CD4-positive, CD25-positive, alpha-beta regulatory T cell (primary cell): ENCODE measurements at regions not wholly inside any gene's neighbourhood (a gene's known extent, or its start where the extent isn't known, plus 50 kb on each side); places are given as distances from the start of the nearest gene placed in this dataset.

Experiments used
- ATAC-seq, 2 donors: fragments of 150-1000 bp; cut with Tn5 transposase; one replicate each; pipeline ENCODE4 v1.10.0; 2021; ENCODE audit warnings: low read depth in 2 of 2, moderate number of reproducible peaks in 2 of 2, moderate library complexity in 1 of 2
- DNase-seq, 3 donors: peaks; one replicate each; pipeline versions ENCODE4 v3.0.0 to v3.0.0-alpha.2; 2012 to 2022; ENCODE audit warnings: mixed read lengths in 1 of 3
- H3K27ac ChIP-seq: one replicate; pipeline ENCODE4 v1.7.0; 2013; ENCODE audit warnings: mild to moderate bottlenecking, low read length; ENCODE audit not compliant: insufficient read depth, poor library complexity, severe bottlenecking
- H3K27me3 ChIP-seq: one replicate; pipeline ENCODE4 v1.7.0; 2013; ENCODE audit warnings: low read length; ENCODE audit not compliant: control insufficient read depth, insufficient read depth
- H3K36me3 ChIP-seq: one replicate; pipeline ENCODE4 v1.7.0; 2013; ENCODE audit warnings: mild to moderate bottlenecking, low read length, moderate library complexity; ENCODE audit not compliant: control insufficient read depth, insufficient read depth
- H3K4me1 ChIP-seq: 2 replicates; pipeline ENCODE4 v1.7.0; 2013; ENCODE audit warnings: mild to moderate bottlenecking, low read length; ENCODE audit not compliant: insufficient read depth, control insufficient read depth, poor library complexity, severe bottlenecking
- H3K4me3 ChIP-seq: one replicate; pipeline ENCODE4 v1.7.0; 2013; ENCODE audit warnings: low read depth, mild to moderate bottlenecking, low read length, moderate library complexity
- H3K9me3 ChIP-seq, 2 experiments: 1 replicate in 1 of 2; 2 replicates in 1 of 2; pipeline ENCODE4 v1.7.0; 2013; ENCODE audit warnings: low read length in 2 of 2, mild to moderate bottlenecking in 1 of 2, moderate library complexity in 1 of 2; ENCODE audit not compliant: control insufficient read depth in 2 of 2
- H3K27ac Mint-ChIP-seq, 3 donors: one replicate each; pipeline ENCODE4 v1.8.0; 2020 to 2022; ENCODE audit warnings: mild to moderate bottlenecking in 3 of 3, mixed read lengths in 3 of 3, moderate library complexity in 2 of 3
- H3K27me3 Mint-ChIP-seq: one replicate; pipeline ENCODE4 v1.8.0; 2022; ENCODE audit warnings: mild to moderate bottlenecking, mixed read lengths
- H3K36me3 Mint-ChIP-seq: one replicate; pipeline ENCODE4 v1.8.0; 2020; ENCODE audit warnings: mixed read lengths
- H3K4me1 Mint-ChIP-seq, 4 donors: one replicate each; pipeline ENCODE4 v1.8.0; 2020 to 2022; ENCODE audit warnings: mixed read lengths in 4 of 4, mild to moderate bottlenecking in 1 of 4
- H3K4me3 Mint-ChIP-seq, 4 donors: one replicate each; pipeline ENCODE4 v1.8.0; 2020 to 2022; ENCODE audit warnings: mild to moderate bottlenecking in 4 of 4, mixed read lengths in 4 of 4, moderate library complexity in 3 of 4
- H3K9me3 Mint-ChIP-seq, 7 donors: one replicate each; pipeline ENCODE4 v1.8.0; 2020 to 2022; ENCODE audit warnings: mixed read lengths in 7 of 7, mild to moderate bottlenecking in 3 of 7, moderate library complexity in 2 of 7

GRCh38 chr14:53209370-53209769 lies 56.2 kb upstream of the DDHD1 start:
- H3K27me3 ChIP-seq: no peaks in the 10 kb centered on the region
- Mint-ChIP-seq H3K4me1 (no peaks in the 10 kb centered on the region), H3K9me3 (peaks cover 0 to 6% (median 3%) of the 10 kb centered on the region in 7 donors), H3K4me3 (no peak overlapping the region), H3K27me3 (peaks cover 4% of the 10 kb centered on the region), H3K36me3 (no peaks in the 10 kb centered on the region), H3K27ac (no peak overlapping the region)
- H3K4me3 ChIP-seq: no peak overlapping the region
- H3K4me1 ChIP-seq: no peaks in the 10 kb centered on the region
- H3K9me3 ChIP-seq: peaks cover 0 to 2% of the 10 kb centered on the region in 2 experiments
- H3K27ac ChIP-seq: no peak overlapping the region
- H3K36me3 ChIP-seq: no peaks in the 10 kb centered on the region
- ATAC-seq: no peak
- DNase-seq: no peak
